Trophoblast cell (in vitro differentiated cells and primary cell): ENCODE measurements at regions not wholly inside any gene's neighbourhood (a gene's known extent, or its start where the extent isn't known, plus 50 kb on each side); places are given as distances from the start of the nearest gene placed in this dataset.
A peak's percentile ranks its signal among the peaks of the same experiment; 100 is the strongest.

ENCODE experiments used
- DNase-seq, 2 donors: peaks; one replicate each; pipeline ENCODE4 v3.0.0-alpha.2; 2016
- H2AFZ ChIP-seq: 2 replicates; pipeline ENCODE4 v1.6.1; 2013; ENCODE audit warnings: low read length, moderate library complexity, mild to moderate bottlenecking; ENCODE audit not compliant: insufficient read depth, poor library complexity
- H2AK5ac ChIP-seq: 2 replicates; pipeline ENCODE4 v1.6.1; 2013; ENCODE audit warnings: mild to moderate bottlenecking, low read length
- H2BK120ac ChIP-seq: 2 replicates; pipeline ENCODE4 v1.6.1; 2013; ENCODE audit warnings: low read length, mild to moderate bottlenecking, moderate library complexity; ENCODE audit not compliant: insufficient read depth, poor library complexity
- H2BK12ac ChIP-seq: 2 replicates; pipeline ENCODE4 v1.6.1; 2013; ENCODE audit warnings: mild to moderate bottlenecking, low read length, moderate library complexity
- H2BK5ac ChIP-seq: 2 replicates; pipeline ENCODE4 v1.6.1; 2013; ENCODE audit warnings: low read length, low read depth, moderate library complexity, mild to moderate bottlenecking; ENCODE audit not compliant: poor library complexity
- H3K14ac ChIP-seq: 2 replicates; pipeline ENCODE4 v1.6.1; 2013; ENCODE audit warnings: mild to moderate bottlenecking, low read length
- H3K18ac ChIP-seq: 2 replicates; pipeline ENCODE4 v1.6.1; 2013; ENCODE audit warnings: mild to moderate bottlenecking, low read length
- H3K23ac ChIP-seq: 2 replicates; pipeline ENCODE4 v1.6.1; 2013; ENCODE audit warnings: low read length
- H3K27ac ChIP-seq: 2 replicates; pipeline ENCODE4 v1.5.1; 2013; ENCODE audit warnings: low read depth, mild to moderate bottlenecking, inconsistent platforms, low read length, moderate library complexity
- H3K27me3 ChIP-seq: 2 replicates; pipeline ENCODE4 v1.6.1; 2013; ENCODE audit warnings: inconsistent platforms, mild to moderate bottlenecking, low read length, moderate library complexity; ENCODE audit not compliant: insufficient read depth
- H3K36me3 ChIP-seq, 2 experiments: 1 replicate in 1 of 2; 2 replicates in 1 of 2; pipeline ENCODE4 v1.6.1; 2013; ENCODE audit warnings: low read length in 2 of 2, mild to moderate bottlenecking in 2 of 2, moderate library complexity in 1 of 2; ENCODE audit not compliant: insufficient read depth in 2 of 2, control insufficient read depth in 1 of 2
- H3K4ac ChIP-seq: 2 replicates; pipeline ENCODE4 v1.6.1; 2013; ENCODE audit warnings: low read depth, mild to moderate bottlenecking, low read length, moderate library complexity
- H3K4me1 ChIP-seq, 2 experiments: 1 replicate in 1 of 2; 2 replicates in 1 of 2; pipeline ENCODE4 v1.6.1; 2013; ENCODE audit warnings: low read length in 2 of 2, mild to moderate bottlenecking in 2 of 2, moderate library complexity in 1 of 2; ENCODE audit not compliant: insufficient read depth in 2 of 2, control insufficient read depth in 1 of 2
- H3K4me2 ChIP-seq: 2 replicates; pipeline ENCODE4 v1.6.1; 2013; ENCODE audit warnings: inconsistent platforms, mild to moderate bottlenecking, low read length, moderate library complexity
- H3K4me3 ChIP-seq: 2 replicates; pipeline ENCODE4 v1.5.1; 2013; ENCODE audit warnings: mild to moderate bottlenecking, low read depth, low read length, inconsistent platforms
- H3K79me1 ChIP-seq: one replicate; pipeline ENCODE4 v1.6.1; 2013; ENCODE audit warnings: low read length
- H3K79me2 ChIP-seq: 2 replicates; pipeline ENCODE4 v1.6.1; 2013; ENCODE audit warnings: low read length, mild to moderate bottlenecking; ENCODE audit not compliant: control insufficient read depth, insufficient read depth, poor library complexity
- H3K9ac ChIP-seq: 2 replicates; pipeline ENCODE4 v1.6.1; 2013; ENCODE audit warnings: mild to moderate bottlenecking, low read length
- H3K9me3 ChIP-seq: 2 replicates; pipeline ENCODE4 v1.6.1; 2013; ENCODE audit warnings: low read depth, mild to moderate bottlenecking, control low read depth, inconsistent platforms, low read length; ENCODE audit not compliant: insufficient read depth
- H4K12ac ChIP-seq: 2 replicates; pipeline ENCODE4 v1.6.1; 2013; ENCODE audit warnings: low read depth, mild to moderate bottlenecking, low read length, moderate library complexity
- H4K8ac ChIP-seq: 2 replicates; pipeline ENCODE4 v1.6.1; 2013; ENCODE audit warnings: low read depth, mild to moderate bottlenecking, low read length, moderate library complexity
- H4K91ac ChIP-seq: one replicate; pipeline ENCODE4 v1.6.1; 2013; ENCODE audit warnings: low read depth, mild to moderate bottlenecking, low read length, moderate library complexity
- WGBS: extraction: QIAGEN DNeasy Blood & Tissue Kit; methylation state at CpG from one replicate; pipeline ENCODE4 v1.1.7; 2013; ENCODE audit warnings: missing lambda C conversion rate; ENCODE audit not compliant: insufficient read length, insufficient coverage; ENCODE audit errors: extremely low coverage; 5-methylcytosine and 5-hydroxymethylcytosine counted together

- no peak for DNase-seq
- no peaks in the 10 kb centered on the region for H3K4me1 ChIP-seq
- H4K8ac ChIP-seq, result no peak overlapping the region
- WGBS, result no CpG with 5 or more reads among the region's 15 CpGs
- H3K4ac ChIP-seq, result no peak overlapping the region
- H3K27ac ChIP-seq, result no peak overlapping the region
- no peaks in the 10 kb centered on the region for H3K79me1 ChIP-seq
- H3K4me2 ChIP-seq, result no peak overlapping the region
- H3K79me2 ChIP-seq, result no peaks in the 10 kb centered on the region
- H3K18ac ChIP-seq, result no peak overlapping the region
- H2AK5ac ChIP-seq, result no peak overlapping the region
- H3K23ac ChIP-seq, result no peak overlapping the region
- H2BK120ac ChIP-seq, result no peak overlapping the region
- no peak overlapping the region for H3K9ac ChIP-seq
- no peak overlapping the region for H3K4me3 ChIP-seq
- H4K12ac ChIP-seq, result no peak overlapping the region
- no peaks in the 10 kb centered on the region for H3K36me3 ChIP-seq
- no peak overlapping the region for H2AFZ ChIP-seq
- H3K9me3 ChIP-seq, result no peaks in the 10 kb centered on the region
- no peak overlapping the region for H2BK5ac ChIP-seq
- no peak overlapping the region for H3K14ac ChIP-seq
- no peaks in the 10 kb centered on the region for H3K27me3 ChIP-seq
- H2BK12ac ChIP-seq, result no peak overlapping the region
- no peak overlapping the region for H4K91ac ChIP-seq
These were observed 548.0 kb upstream of the SOX11 start for GRCh38 chr2:5144159-5144558.

DNA sequence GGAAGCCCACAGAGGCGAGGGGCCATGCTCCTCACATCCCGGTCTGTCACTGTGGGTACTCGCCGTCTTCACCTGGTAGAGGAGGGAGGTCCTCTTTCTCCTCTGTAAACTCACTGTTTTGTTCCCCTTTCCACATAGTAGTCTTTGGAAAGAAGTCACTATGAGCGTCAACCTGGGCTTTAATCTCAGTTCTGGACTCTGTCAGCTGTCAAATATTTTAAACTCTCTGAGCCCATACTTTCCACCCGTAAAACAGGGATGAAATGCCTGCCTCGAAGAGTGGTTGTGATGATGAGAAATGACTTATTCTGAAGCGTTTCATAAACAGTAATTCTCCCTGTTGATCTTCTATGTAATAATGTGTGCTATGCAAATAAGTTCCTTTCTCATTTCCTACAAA is 547.1 kb upstream of the SOX11 start:
- Histone ChIP-seq H2AK5ac (no peak overlapping the region), H2BK12ac (no peak overlapping the region), H3K79me2 (no peaks in the 10 kb centered on the region), H3K9ac (no peak overlapping the region), H3K14ac (no peak overlapping the region), H3K4me3 (no peak overlapping the region), H4K8ac (no peak overlapping the region), H3K18ac (no peak overlapping the region), H3K27ac (no peak overlapping the region), H2BK120ac (no peak overlapping the region), H3K9me3 (no peaks in the 10 kb centered on the region), H3K4me2 (no peak overlapping the region), H3K4ac (no peak overlapping the region), H2AFZ (no peak overlapping the region), H3K4me1 (no peaks in the 10 kb centered on the region), H4K91ac (no peak overlapping the region), H3K27me3 (no peaks in the 10 kb centered on the region), H2BK5ac (no peak overlapping the region), H3K79me1 (no peaks in the 10 kb centered on the region), H3K36me3 (no peaks in the 10 kb centered on the region), H4K12ac (no peak overlapping the region), H3K23ac (no peak overlapping the region)
- WGBS, result no CpG with 5 or more reads among the region's 8 CpGs
- DNase-seq, result peak in 1 of 2 donors; percentile 12

DNA sequence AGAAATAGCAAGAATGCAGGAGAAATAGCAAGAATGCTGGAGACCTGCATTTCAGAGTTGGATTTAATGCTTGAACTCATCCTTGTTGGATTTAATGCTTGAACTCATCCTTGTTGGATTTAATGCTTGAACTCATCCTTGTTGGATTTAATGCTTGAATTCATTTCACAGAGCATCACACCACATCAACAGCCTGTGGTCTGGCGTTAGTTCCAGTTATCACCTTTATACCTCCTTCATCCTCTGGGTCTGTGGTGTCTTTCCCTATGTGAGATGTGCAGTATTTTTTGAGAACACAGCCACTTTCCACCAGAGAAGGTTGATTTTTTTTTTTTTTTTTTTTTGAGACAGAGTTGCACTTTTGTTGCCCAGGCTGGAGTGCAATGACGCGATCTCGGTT is 546.4 kb upstream of the SOX11 start:
- WGBS, result no CpG with 5 or more reads among the region's 4 CpGs
- H2BK12ac ChIP-seq, result no peak overlapping the region
- no peak overlapping the region for H2AFZ ChIP-seq

DNA sequence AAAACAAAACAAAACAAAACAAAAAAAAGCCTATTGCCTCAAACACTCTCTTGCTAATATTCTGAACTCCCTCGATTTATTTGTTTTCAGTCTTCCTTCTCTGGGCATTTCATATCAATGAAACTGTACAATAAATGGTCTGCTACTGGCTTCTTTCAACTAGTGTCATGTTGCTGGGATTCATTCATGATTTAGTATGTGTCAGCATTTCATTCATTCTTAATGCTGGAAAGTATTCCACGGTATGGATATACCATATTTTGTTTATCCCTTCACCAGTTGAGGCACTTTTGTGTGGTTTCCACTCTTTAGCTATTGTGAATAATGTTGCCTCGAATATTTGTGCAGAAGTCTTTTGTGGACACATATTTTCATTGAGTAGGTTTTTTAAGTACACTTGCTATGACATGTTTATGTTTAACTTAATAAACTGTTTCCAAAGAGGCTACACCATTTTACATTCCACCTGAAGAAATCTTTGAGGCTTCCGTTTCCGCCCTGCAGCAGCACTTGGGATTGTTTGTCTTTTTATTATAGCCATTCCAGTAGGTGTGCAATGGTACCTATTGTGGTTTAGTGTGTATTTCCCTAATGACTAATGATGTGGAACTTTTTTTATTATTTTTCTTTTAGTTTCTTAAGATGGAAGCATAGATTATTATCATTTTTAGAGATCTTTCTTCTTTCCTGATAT is 543.6 kb upstream of the SOX11 start:
- Histone ChIP-seq H3K27ac (no peak overlapping the region), H3K4me1 (no peaks in the 10 kb centered on the region), H3K9me3 (no peaks in the 10 kb centered on the region), H2BK12ac (no peak overlapping the region), H3K4ac (no peak overlapping the region), H4K91ac (no peak overlapping the region), H4K8ac (no peak overlapping the region), H2AFZ (no peak overlapping the region), H2BK120ac (no peak overlapping the region), H3K79me2 (no peaks in the 10 kb centered on the region), H3K18ac (no peak overlapping the region), H3K79me1 (no peaks in the 10 kb centered on the region), H3K36me3 (no peaks in the 10 kb centered on the region), H3K23ac (no peak overlapping the region), H2BK5ac (no peak overlapping the region), H3K27me3 (no peaks in the 10 kb centered on the region), H3K4me3 (no peak overlapping the region), H4K12ac (no peak overlapping the region), H2AK5ac (no peak overlapping the region), H3K9ac (no peak overlapping the region), H3K4me2 (no peak overlapping the region), H3K14ac (no peak overlapping the region)
- no peak for DNase-seq
- WGBS, result no CpG with 5 or more reads among the region's 5 CpGs

More for the DNA sequence above, 546.4 kb upstream of the SOX11 start:
- Histone ChIP-seq H2BK5ac (no peak overlapping the region), H3K9me3 (no peaks in the 10 kb centered on the region), H3K18ac (no peak overlapping the region), H4K8ac (no peak overlapping the region), H2AK5ac (no peak overlapping the region), H3K9ac (no peak overlapping the region), H3K23ac (no peak overlapping the region), H2BK120ac (no peak overlapping the region), H3K79me1 (no peaks in the 10 kb centered on the region), H3K4me3 (no peak overlapping the region), H3K4ac (no peak overlapping the region), H4K12ac (no peak overlapping the region), H3K27ac (no peak overlapping the region), H3K27me3 (no peaks in the 10 kb centered on the region), H3K36me3 (no peaks in the 10 kb centered on the region), H3K79me2 (no peaks in the 10 kb centered on the region), H3K4me2 (no peak overlapping the region), H4K91ac (no peak overlapping the region), H3K4me1 (no peaks in the 10 kb centered on the region), H3K14ac (no peak overlapping the region)
- no peak for DNase-seq
